ENCODE measurements at regions not wholly inside any gene's neighbourhood (a gene's known extent, or its start where the extent isn't known, plus 50 kb on each side); places are given as distances from the start of the nearest gene placed in this dataset.
"Not testable (repeated sequence)": the region's sequence is repeated elsewhere in the genome, so short reads cannot be mapped to it uniquely, and the experiment has no call there.

DNA sequence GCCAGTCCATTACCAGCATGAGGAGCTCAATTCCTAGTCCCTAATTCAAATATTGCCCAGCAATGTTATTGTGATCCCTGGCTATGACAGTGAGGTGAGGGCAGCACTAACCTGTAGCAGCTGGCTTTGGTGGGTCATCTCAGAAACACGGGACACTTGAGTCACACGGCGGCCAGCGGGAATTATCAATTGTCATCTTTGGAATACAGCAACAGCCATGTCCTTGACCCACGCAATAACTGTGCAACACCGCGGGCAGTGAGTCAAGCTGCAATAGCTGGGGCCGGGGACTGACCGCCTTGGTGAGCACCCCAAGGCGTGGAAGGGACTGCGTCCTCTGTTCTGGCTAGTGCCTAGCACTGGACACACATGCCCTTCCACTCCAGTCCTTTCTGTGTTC lies 62.5 kb upstream of the ALDH1B1 start:
- Mint-ChIP-seq H3K9me3 (no peaks in the 10 kb centered on the region), H3K27me3 (peaks cover 34% of the 10 kb centered on the region), H3K4me3 (no peak overlapping the region), H3K27ac (ENCODE audit: low read depth) (no peak overlapping the region), H3K4me1 (no peaks in the 10 kb centered on the region), H3K36me3 (ENCODE audit: insufficient read depth) (no peaks in the 10 kb centered on the region)
- DNase-seq (ENCODE audit: low spot score in 2 of 2) = no peak
- no peak for ATAC-seq (replicated peaks; ENCODE audit: extremely low read depth, poor library complexity, severe bottlenecking)

GRCh38 chr9:38328765-38329164 lies 63.7 kb upstream of the ALDH1B1 start:
- Mint-ChIP-seq H3K27ac (ENCODE audit: low read depth) (no peak overlapping the region), H3K4me3 (no peak overlapping the region)
- DNase-seq (ENCODE audit: low spot score in 2 of 2) = no peak

DNA sequence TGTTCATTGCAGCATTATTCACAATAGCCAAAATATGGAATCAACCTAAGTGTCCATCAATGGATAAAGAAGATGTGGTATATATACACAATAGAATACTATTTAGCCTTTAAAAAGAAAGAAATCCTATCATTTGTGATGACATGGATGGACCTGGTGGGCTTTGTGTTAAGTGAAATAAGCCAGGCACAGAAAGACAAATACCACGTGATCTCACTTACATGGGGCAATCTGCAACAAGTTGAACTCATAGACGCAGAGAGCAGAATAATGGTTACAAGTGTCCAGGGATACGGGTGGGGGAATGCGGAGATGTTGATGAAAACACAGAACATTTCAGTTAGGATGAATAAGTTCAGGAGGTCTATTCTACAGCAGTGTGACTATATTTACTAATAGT lies 66.4 kb upstream of the ALDH1B1 start:
- no peak for DNase-seq (ENCODE audit: low spot score in 2 of 2)
- H3K9me3 Mint-ChIP-seq = no peaks in the 10 kb centered on the region
- no peaks in the 10 kb centered on the region for H3K36me3 Mint-ChIP-seq (ENCODE audit: insufficient read depth)
- H3K4me3 Mint-ChIP-seq = no peak overlapping the region
- peaks cover 53% of the 10 kb centered on the region for H3K27me3 Mint-ChIP-seq
- no peaks in the 10 kb centered on the region for H3K4me1 Mint-ChIP-seq
- no peak overlapping the region for H3K27ac Mint-ChIP-seq (ENCODE audit: low read depth)
- ATAC-seq (replicated peaks; ENCODE audit: extremely low read depth, poor library complexity, severe bottlenecking) = no peak

More at GRCh38 chr9:38328765-38329164, 63.7 kb upstream of the ALDH1B1 start:
- no peaks in the 10 kb centered on the region for H3K4me1 Mint-ChIP-seq
- no peaks in the 10 kb centered on the region for H3K9me3 Mint-ChIP-seq
- peaks cover 34% of the 10 kb centered on the region for H3K27me3 Mint-ChIP-seq
- no peak for ATAC-seq (replicated peaks; ENCODE audit: extremely low read depth, poor library complexity, severe bottlenecking)
- no peaks in the 10 kb centered on the region for H3K36me3 Mint-ChIP-seq (ENCODE audit: insufficient read depth)

DNA sequence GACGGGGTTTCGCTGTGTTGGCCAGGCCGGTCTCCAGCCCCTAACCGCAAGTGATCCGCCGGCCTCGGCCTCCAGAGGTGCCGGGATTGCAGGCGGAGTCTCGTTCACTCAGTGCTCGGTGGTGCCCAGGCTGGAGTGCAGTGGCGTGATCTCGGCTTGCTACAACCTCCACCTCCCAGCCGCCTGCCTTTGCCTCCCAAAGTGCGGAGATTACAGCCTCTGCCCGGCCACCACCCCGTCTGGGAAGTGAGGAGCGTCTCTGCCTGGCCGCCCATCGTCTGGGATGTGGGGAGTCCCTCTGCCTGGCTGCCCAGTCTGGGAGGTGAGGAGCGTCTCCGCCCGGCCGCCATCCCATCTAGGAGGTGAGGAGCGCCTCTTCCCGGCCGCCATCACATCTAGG lies 68.3 kb upstream of the ALDH1B1 start:
- not testable (repeated sequence) for H3K9me3 Mint-ChIP-seq; H3K36me3 Mint-ChIP-seq (ENCODE audit: insufficient read depth); ATAC-seq (replicated peaks; ENCODE audit: extremely low read depth, poor library complexity, severe bottlenecking); H3K27ac Mint-ChIP-seq (ENCODE audit: low read depth); DNase-seq (ENCODE audit: low spot score in 2 of 2); H3K4me1 Mint-ChIP-seq; H3K4me3 Mint-ChIP-seq
- H3K27me3 Mint-ChIP-seq = peaks cover 58% of the 10 kb centered on the region

- Mint-ChIP-seq H3K36me3 (ENCODE audit: insufficient read depth) (no peaks in the 10 kb centered on the region), H3K4me3 (no peak overlapping the region), H3K27ac (ENCODE audit: low read depth) (no peak overlapping the region), H3K9me3 (no peaks in the 10 kb centered on the region), H3K27me3 (peaks cover 45% of the 10 kb centered on the region), H3K4me1 (no peaks in the 10 kb centered on the region)
- DNase-seq (ENCODE audit: low spot score in 2 of 2) (no peak), ATAC-seq (replicated peaks; ENCODE audit: extremely low read depth, poor library complexity, severe bottlenecking) (no peak)
Measured at GRCh38 chr9:38322937-38323336, 69.6 kb upstream of the ALDH1B1 start.

DNA sequence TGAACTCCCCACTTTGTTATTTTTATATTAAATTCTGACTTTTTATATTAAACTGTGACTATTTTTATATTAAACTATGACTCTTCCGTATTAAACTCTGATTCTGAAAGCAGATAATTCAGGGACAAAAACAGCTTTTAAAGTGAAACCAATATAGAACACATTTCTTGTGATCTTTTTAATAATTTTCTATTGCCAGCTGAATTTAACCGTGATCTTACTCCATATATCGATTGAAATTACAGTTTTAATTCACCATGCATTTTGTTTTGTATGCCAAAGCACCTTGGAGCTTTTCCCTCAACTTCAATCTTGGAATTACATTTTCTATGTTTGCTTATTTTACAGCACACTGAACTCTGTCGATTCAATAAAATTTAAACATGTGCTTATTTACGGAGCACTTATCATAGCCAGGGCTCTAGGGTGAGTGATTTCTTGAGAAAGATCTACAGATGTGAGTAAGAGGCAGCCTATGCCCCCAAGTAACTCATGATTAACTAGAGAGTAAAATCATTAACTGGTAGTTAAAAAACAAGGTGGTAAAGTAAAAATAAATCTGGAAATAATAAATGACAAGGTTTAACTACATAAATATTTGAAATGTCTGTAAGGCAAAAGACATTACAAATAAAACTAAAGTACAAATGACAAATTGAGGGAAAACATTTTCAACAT lies 72.9 kb upstream of the ALDH1B1 start:
- no peaks in the 10 kb centered on the region for H3K9me3 Mint-ChIP-seq
- DNase-seq (ENCODE audit: low spot score in 2 of 2) = no peak
- peaks cover 50% of the 10 kb centered on the region for H3K27me3 Mint-ChIP-seq
- no peak overlapping the region for H3K27ac Mint-ChIP-seq (ENCODE audit: low read depth)
- no peak for ATAC-seq (replicated peaks; ENCODE audit: extremely low read depth, poor library complexity, severe bottlenecking)
- no peaks in the 10 kb centered on the region for H3K4me1 Mint-ChIP-seq
- H3K36me3 Mint-ChIP-seq (ENCODE audit: insufficient read depth) = no peaks in the 10 kb centered on the region
- H3K4me3 Mint-ChIP-seq = no peak overlapping the region

GRCh38 chr9:38318759-38319495 lies 73.6 kb upstream of the ALDH1B1 start:
- H3K4me1 Mint-ChIP-seq = no peaks in the 10 kb centered on the region
- peaks cover 57% of the 10 kb centered on the region for H3K27me3 Mint-ChIP-seq
- H3K36me3 Mint-ChIP-seq (ENCODE audit: insufficient read depth) = no peaks in the 10 kb centered on the region
- H3K4me3 Mint-ChIP-seq = no peak overlapping the region
- ATAC-seq (replicated peaks; ENCODE audit: extremely low read depth, poor library complexity, severe bottlenecking) (no peak), DNase-seq (ENCODE audit: low spot score in 2 of 2) (no peak)
- no peak overlapping the region for H3K27ac Mint-ChIP-seq (ENCODE audit: low read depth)
- no peaks in the 10 kb centered on the region for H3K9me3 Mint-ChIP-seq

DNA sequence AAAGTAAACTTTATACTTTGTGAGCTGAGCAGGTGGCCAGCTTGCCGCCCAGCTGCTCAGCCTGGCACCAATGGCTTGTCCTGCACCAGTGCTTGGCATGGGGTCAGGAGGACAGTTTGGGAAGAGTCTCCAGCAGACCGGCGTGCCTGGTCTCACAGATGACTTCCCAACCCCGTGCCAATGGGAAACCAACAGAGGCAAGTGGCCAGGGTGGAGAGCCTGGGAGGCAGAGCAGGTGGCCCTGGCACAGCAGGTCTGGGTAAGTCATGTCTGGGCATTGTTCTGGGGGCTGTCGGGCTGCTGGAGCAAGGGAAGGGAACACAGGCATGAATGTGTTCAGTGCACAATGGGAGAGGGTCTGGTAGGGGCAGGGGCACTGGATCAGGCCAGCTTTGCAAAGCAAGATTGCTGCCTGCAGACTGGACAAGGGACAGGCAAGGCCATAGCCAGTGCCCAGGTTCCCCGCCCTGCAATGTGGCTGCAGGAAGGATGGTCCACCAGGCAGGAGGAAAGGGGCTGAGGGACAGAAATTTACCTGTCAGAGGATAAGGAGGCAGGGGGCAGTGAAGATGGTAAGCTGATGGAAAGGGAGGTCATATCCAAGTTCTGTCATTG lies 76.2 kb upstream of the ALDH1B1 start:
- ATAC-seq (replicated peaks; ENCODE audit: extremely low read depth, poor library complexity, severe bottlenecking) = no peak
- H3K4me1 Mint-ChIP-seq = no peaks in the 10 kb centered on the region

DNA sequence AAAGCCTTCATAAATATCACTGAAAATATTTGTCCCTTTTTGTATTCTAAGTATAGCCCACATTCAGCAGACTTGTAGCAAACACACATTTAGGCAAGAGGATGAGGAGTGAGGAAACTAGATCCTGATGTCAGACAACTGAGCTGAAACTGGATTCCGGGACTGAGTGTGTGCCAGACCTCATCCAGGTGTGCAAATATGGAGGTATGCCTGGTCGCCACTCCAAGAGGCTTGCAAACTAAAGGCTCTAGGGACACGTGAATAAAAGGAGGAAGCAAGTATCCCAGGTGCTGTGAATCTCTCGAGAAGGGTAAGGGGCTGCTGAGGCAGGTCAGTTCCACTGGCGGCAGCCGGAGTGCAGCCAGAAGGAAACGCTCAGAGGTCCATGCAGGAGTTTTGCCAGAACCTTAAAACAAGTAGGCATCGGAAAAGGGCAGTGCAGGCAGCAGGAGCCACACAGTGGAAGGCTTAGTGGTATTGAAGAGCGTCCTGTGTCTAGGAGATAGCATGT lies 77.4 kb upstream of the ALDH1B1 start:
- Mint-ChIP-seq H3K9me3 (no peaks in the 10 kb centered on the region), H3K4me3 (no peak overlapping the region), H3K27ac (ENCODE audit: low read depth) (no peak overlapping the region), H3K4me1 (no peaks in the 10 kb centered on the region), H3K27me3 (peaks cover 60% of the 10 kb centered on the region), H3K36me3 (ENCODE audit: insufficient read depth) (no peaks in the 10 kb centered on the region)
- ATAC-seq (replicated peaks; ENCODE audit: extremely low read depth, poor library complexity, severe bottlenecking) = no peak
- DNase-seq (ENCODE audit: low spot score in 2 of 2) = no peak

More for the DNA sequence above, 76.2 kb upstream of the ALDH1B1 start:
- peaks cover 63% of the 10 kb centered on the region for H3K27me3 Mint-ChIP-seq
- no peaks in the 10 kb centered on the region for H3K9me3 Mint-ChIP-seq
- no peaks in the 10 kb centered on the region for H3K36me3 Mint-ChIP-seq (ENCODE audit: insufficient read depth)
- H3K4me3 Mint-ChIP-seq = no peak overlapping the region
- no peak for DNase-seq (ENCODE audit: low spot score in 2 of 2)
- H3K27ac Mint-ChIP-seq (ENCODE audit: low read depth) = no peak overlapping the region

DNA sequence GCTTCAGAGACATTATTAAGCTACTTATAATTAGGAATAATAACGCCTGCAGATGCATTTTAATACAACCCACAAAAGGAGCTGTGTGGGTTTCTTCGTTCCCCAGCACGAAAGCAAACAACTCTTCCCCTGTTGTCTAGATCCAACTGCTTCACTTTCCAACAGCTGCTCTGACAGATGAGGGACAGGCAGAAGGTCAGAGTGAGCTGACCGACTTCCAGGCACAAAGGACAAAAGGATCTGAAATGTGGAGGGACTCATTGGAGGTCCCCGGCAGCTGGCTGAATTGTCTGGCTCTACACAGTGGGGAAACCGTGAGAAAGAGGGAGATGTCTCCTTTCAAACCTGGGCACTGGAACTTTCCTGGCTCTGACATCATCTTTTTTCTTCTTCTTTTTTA lies 79.1 kb upstream of the ALDH1B1 start:
- Mint-ChIP-seq H3K27me3 (peaks cover 70% of the 10 kb centered on the region), H3K4me1 (no peaks in the 10 kb centered on the region), H3K9me3 (no peaks in the 10 kb centered on the region), H3K4me3 (no peak overlapping the region), H3K27ac (ENCODE audit: low read depth) (no peak overlapping the region), H3K36me3 (ENCODE audit: insufficient read depth) (no peaks in the 10 kb centered on the region)
- ATAC-seq (replicated peaks; ENCODE audit: extremely low read depth, poor library complexity, severe bottlenecking) (no peak), DNase-seq (ENCODE audit: low spot score in 2 of 2) (no peak)

DNA sequence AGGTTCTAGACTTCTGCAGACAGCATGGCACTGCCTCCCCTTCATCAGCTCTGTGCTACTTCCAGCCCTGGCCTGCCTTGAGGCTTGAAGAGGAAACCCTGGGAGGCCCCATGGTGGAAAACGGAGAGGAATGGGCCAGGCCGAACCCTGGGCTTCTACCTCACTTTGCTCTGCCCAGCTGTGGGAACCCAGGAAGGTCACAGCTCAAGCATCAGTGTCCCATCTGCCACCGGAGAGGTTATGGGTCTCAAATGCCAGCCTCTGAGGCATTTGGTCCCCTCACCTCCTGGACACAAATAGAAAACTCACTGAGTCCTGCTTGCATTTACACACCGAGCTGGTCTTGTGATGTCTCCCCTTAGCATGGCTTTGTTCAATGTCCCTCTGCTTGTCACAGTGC lies 80.1 kb upstream of the ALDH1B1 start:
- Mint-ChIP-seq H3K27me3 (peaks cover 73% of the 10 kb centered on the region), H3K4me1 (no peaks in the 10 kb centered on the region), H3K9me3 (no peaks in the 10 kb centered on the region), H3K36me3 (ENCODE audit: insufficient read depth) (no peaks in the 10 kb centered on the region), H3K27ac (ENCODE audit: low read depth) (no peak overlapping the region), H3K4me3 (no peak overlapping the region)
- ATAC-seq (replicated peaks; ENCODE audit: extremely low read depth, poor library complexity, severe bottlenecking) (no peak), DNase-seq (ENCODE audit: low spot score in 2 of 2) (no peak)

DNA sequence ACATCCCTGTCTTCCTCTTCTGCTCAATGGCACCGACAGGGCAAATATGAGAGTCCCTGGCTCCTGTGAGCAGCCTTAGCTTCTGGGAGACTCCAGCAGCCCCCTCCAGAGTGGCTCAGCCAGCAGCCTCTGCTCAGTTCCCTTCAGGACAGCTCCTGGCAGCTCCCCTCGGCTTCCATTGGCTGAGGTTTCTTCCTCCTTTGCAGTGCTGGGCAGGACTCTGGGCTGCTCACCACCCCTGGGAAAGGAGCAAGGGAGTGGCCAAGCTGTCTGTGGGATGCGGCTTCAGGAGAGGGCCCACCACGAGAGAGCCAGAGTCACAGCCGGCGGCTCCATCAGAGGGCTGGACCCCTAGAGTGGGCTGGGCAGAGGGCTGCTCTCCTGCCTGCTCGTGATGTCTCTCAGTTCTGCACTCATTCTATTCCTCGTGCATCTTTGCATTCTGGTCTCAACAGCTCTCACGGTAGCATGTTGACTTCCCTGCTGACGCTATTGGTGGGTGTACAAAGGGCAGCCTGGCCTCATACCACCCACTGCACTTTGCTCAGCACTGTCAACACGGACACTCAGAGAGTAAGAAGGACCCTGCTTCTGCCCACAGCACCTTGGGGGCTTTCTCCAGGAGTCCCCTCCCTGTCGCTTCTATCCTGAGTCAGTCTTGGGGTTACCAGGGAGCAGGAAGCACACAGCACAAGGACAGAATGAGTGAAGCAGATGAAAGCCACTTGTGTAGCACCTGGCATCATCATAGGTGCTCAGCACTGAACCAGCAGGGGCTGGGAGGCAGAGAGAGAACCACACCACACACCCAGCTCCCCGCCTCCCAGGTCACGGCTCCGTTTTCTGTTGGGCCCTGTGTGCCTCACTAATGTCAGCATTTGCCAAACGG lies 80.9 kb upstream of the ALDH1B1 start:
- no peak for ATAC-seq (replicated peaks; ENCODE audit: extremely low read depth, poor library complexity, severe bottlenecking)
- H3K27ac Mint-ChIP-seq (ENCODE audit: low read depth) = no peak overlapping the region
- DNase-seq (ENCODE audit: low spot score in 2 of 2) = no peak

More for the DNA sequence above, 80.9 kb upstream of the ALDH1B1 start:
- Mint-ChIP-seq H3K4me3 (no peak overlapping the region), H3K4me1 (no peaks in the 10 kb centered on the region), H3K27me3 (peaks cover 73% of the 10 kb centered on the region), H3K36me3 (ENCODE audit: insufficient read depth) (no peaks in the 10 kb centered on the region), H3K9me3 (no peaks in the 10 kb centered on the region)
